ENCODE measurements at regions not wholly inside any gene's neighbourhood (a gene's known extent, or its start where the extent isn't known, plus 50 kb on each side); places are given as distances from the start of the nearest gene placed in this dataset.

- no peak for DNase-seq
Observed at GRCh38 chr2:5464657-5465056, 227.5 kb upstream of the SOX11 start.

- no peak for DNase-seq
Observed at GRCh38 chr2:5465859-5466258, 226.3 kb upstream of the SOX11 start.

- DNase-seq, result no peak
Observed at GRCh38 chr2:5467178-5467905, 224.8 kb upstream of the SOX11 start.

- no peak for DNase-seq
Observed at GRCh38 chr2:5472673-5473072, 219.5 kb upstream of the SOX11 start.

- no peak for DNase-seq
Observed at GRCh38 chr2:5473635-5474034, 218.5 kb upstream of the SOX11 start.

GRCh38 chr2:5474716-5475115 lies 217.5 kb upstream of the SOX11 start:
- no peak for DNase-seq

- DNase-seq, result no peak
Observed at GRCh38 chr2:5479265-5479928, 212.8 kb upstream of the SOX11 start.

GRCh38 chr2:5482929-5483331 lies 209.3 kb upstream of the SOX11 start:
- peak; percentile 15 for DNase-seq

GRCh38 chr2:5484868-5485267 lies 207.3 kb upstream of the SOX11 start:
- no peak for DNase-seq

GRCh38 chr2:5491523-5491922 lies 200.7 kb upstream of the SOX11 start:
- DNase-seq, result no peak

- DNase-seq, result no peak
Observed at GRCh38 chr2:5493256-5493655, 198.9 kb upstream of the SOX11 start.

GRCh38 chr2:5494212-5494611 lies 198.0 kb upstream of the SOX11 start:
- DNase-seq, result no peak

GRCh38 chr2:5495586-5495985 lies 196.6 kb upstream of the SOX11 start:
- no peak for DNase-seq

GRCh38 chr2:5497874-5498273 lies 194.3 kb upstream of the SOX11 start:
- no peak for DNase-seq

- no peak for DNase-seq
Observed at GRCh38 chr2:5501807-5502206, 190.4 kb upstream of the SOX11 start.

GRCh38 chr2:5502385-5502784 lies 189.8 kb upstream of the SOX11 start:
- no peak for DNase-seq

GRCh38 chr2:5504756-5505155 lies 187.4 kb upstream of the SOX11 start:
- DNase-seq, result no peak

- no peak for DNase-seq
Observed at GRCh38 chr2:5507367-5507766, 184.8 kb upstream of the SOX11 start.

- DNase-seq, result no peak
Observed at GRCh38 chr2:5509362-5509761, 182.8 kb upstream of the SOX11 start.

GRCh38 chr2:5510082-5510481 lies 182.1 kb upstream of the SOX11 start:
- no peak for DNase-seq

- no peak for DNase-seq
Observed at GRCh38 chr2:5515693-5516092, 176.5 kb upstream of the SOX11 start.

- DNase-seq, result no peak
Observed at GRCh38 chr2:5519286-5519685, 172.9 kb upstream of the SOX11 start.

- no peak for DNase-seq
Observed at GRCh38 chr2:5520463-5520972, 171.7 kb upstream of the SOX11 start.

- no peak for DNase-seq
Observed at GRCh38 chr2:5521461-5521860, 170.7 kb upstream of the SOX11 start.

GRCh38 chr2:5524551-5524950 lies 167.6 kb upstream of the SOX11 start:
- DNase-seq, result no peak

Data from hematopoietic multipotent progenitor cell treated with erythropoietin and hydrocortisone succinate and interleukin-3 and kit ligand, for 4 days (in vitro differentiated cells).